GM19035 (cell line): ENCODE measurements at regions not wholly inside any gene's neighbourhood (a gene's known extent, or its start where the extent isn't known, plus 50 kb on each side); places are given as distances from the start of the nearest gene placed in this dataset.
"Not testable (repeated sequence)": the region's sequence is repeated elsewhere in the genome, so short reads cannot be mapped to it uniquely, and the experiment has no call there.

Source experiments
- ATAC-seq: cut with Tn5 transposase; IDR thresholded peaks from one replicate; pipeline ENCODE4 v1.9.1; 2021; ENCODE audit not compliant: unreplicated experiment

- ATAC-seq: not testable (repeated sequence)
Observed at GRCh38 chr16:22572331-22573224, 61.9 kb downstream of the NPIPB5 start.

GRCh38 chr16:22573225-22573530, 62.5 kb downstream of the NPIPB5 start:
- ATAC-seq: peak; percentile 72

- ATAC-seq: not testable (repeated sequence)
Observed at GRCh38 chr16:22576506-22576905, 65.8 kb downstream of the NPIPB5 start.

GRCh38 chr16:22583195-22583594, 72.5 kb downstream of the NPIPB5 start:
- not testable (repeated sequence) for ATAC-seq

- not testable (repeated sequence) for ATAC-seq
Observed at GRCh38 chr16:22584459-22584858, 73.8 kb downstream of the NPIPB5 start.

GRCh38 chr16:22584941-22585340, 74.2 kb downstream of the NPIPB5 start:
- ATAC-seq: not testable (repeated sequence)

GRCh38 chr16:22585431-22585830, 74.7 kb downstream of the NPIPB5 start:
- ATAC-seq: not testable (repeated sequence)

- not testable (repeated sequence) for ATAC-seq
Observed at GRCh38 chr16:22586732-22587131, 76.0 kb downstream of the NPIPB5 start.

GRCh38 chr16:22589757-22590156, 79.1 kb downstream of the NPIPB5 start:
- not testable (repeated sequence) for ATAC-seq

GRCh38 chr16:22596445-22597045, 85.9 kb downstream of the NPIPB5 start:
- ATAC-seq: not testable (repeated sequence)

GRCh38 chr16:22603744-22604143, 93.1 kb downstream of the NPIPB5 start:
- ATAC-seq: not testable (repeated sequence)

GRCh38 chr16:22606619-22607018, 95.9 kb downstream of the NPIPB5 start:
- peak; percentile 50 for ATAC-seq

GRCh38 chr16:22609798-22610197, 99.1 kb downstream of the NPIPB5 start:
- ATAC-seq: not testable (repeated sequence)

GRCh38 chr16:22611128-22611527, 100.4 kb downstream of the NPIPB5 start:
- not testable (repeated sequence) for ATAC-seq

- ATAC-seq: no peak
Observed at GRCh38 chr16:22614271-22614947, 103.7 kb downstream of the NPIPB5 start.

GRCh38 chr16:22618842-22619241, 108.2 kb downstream of the NPIPB5 start:
- ATAC-seq: no peak

GRCh38 chr16:22621586-22622155, 111.0 kb downstream of the NPIPB5 start:
- no peak for ATAC-seq

- ATAC-seq: no peak
Observed at GRCh38 chr16:22622703-22623102, 112.0 kb downstream of the NPIPB5 start.

- ATAC-seq: no peak
Observed at GRCh38 chr16:22623351-22623781, 112.7 kb downstream of the NPIPB5 start.

GRCh38 chr16:22624038-22624799, 113.5 kb downstream of the NPIPB5 start:
- no peak for ATAC-seq
